GM20000 (cell line): ENCODE measurements at regions not wholly inside any gene's neighbourhood (a gene's known extent, or its start where the extent isn't known, plus 50 kb on each side); places are given as distances from the start of the nearest gene placed in this dataset.

Experiments used
- DNase-seq: peaks from one replicate; pipeline ENCODE4 v3.0.0; 2012; ENCODE audit warnings: low spot score
- CTCF ChIP-seq: IDR thresholded peaks from 2 replicates; pipeline ENCODE4 v1.5.1; 2012; ENCODE audit warnings: mild to moderate bottlenecking, control low read depth; ENCODE audit errors: extremely low read depth, missing control alignments

DNA sequence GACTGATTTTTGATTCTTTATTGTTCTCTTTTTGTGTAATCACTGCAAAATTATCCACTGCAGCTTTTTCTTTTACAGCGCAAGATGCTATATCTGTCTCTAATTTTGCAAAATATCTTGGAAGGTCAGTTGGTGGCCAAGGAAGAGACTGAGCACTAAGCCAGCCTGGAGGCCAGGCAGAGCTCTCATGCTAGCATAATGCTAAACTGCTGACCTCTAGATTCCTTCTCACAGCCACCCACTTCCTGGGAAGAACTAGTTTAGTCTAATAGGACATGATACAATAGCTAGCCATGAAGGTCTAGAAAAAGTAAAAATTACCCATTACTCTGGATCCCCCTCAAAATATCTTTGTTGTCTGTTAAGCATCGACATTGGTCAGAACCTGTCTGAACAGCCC lies 227.2 kb upstream of the ARHGAP20 start:
- TF ChIP-seq CTCF = no peak
- DNase-seq = no peak

DNA sequence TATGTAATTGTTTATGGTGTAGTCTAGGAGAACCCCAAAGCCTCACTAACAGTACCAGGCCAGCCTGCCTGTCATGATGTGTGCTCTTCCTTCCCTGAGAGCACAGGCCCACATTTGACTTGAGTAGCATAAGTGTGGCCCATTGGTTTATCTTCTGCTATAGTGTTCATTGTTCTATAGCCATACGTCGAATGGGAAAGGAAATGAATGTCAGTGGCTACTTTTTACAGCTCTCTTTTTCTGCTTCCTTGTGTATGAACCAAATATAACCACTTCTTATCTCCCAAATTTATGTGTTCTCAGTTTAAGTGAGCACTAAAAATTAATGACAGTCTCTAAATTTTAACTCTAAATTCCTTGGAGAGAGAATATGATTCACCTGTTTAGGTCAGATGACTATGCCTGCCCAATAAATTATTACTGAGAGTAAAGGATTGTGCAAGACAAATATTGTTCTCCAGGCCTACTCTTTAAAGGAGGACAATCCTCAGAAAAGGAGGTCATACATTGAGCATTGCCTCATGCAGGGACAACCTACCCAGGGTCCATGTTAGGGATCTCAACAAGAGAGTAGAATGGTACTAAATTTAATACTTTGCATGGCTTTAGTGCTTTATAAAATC lies 222.9 kb upstream of the ARHGAP20 start:
- DNase-seq = no peak
- TF ChIP-seq CTCF = no peak

DNA sequence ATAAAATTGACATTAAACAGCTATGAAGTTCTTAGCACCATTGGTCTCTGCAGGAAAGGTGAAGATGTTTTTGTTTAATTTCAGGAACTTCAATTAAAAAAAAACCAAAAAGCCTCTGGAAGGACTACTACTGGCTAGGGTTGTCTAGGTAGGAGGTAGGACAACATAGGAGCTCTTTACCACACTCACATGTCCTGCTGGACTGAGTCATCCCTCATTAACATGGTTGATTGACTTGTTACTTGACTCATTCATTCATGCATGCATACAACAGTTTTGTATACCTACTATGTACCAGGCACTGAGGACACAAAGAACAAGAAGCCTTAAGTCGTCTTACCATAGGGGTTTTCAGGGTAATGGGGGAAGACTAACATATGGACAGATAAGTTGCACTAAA lies 216.9 kb upstream of the ARHGAP20 start:
- DNase-seq = no peak

DNA sequence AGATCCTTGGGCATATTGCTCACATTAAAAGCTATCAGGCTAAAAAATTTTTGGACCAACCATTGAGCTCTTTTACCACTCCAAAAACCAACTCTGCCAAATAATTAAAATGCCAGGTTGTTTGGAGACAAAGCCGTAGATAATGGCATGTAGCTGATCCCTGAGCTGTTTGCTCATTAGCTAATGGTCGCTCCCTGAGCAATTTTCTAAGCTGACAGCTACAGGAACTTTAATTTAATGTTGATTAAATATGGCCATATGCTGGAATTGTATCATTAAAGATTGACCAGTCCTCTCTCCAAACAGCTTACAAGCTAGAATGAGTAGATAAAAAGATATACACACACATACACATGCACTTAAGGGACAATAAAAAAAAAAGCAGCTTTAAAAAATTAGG lies 216.2 kb upstream of the ARHGAP20 start:
- TF ChIP-seq CTCF = no peak
- no peak for DNase-seq

More for the DNA sequence above, 216.9 kb upstream of the ARHGAP20 start:
- no peak for TF ChIP-seq CTCF

GRCh38 chr11:110921742-110922521 lies 209.7 kb upstream of the ARHGAP20 start:
- DNase-seq = no peak
- TF ChIP-seq CTCF = no peak

DNA sequence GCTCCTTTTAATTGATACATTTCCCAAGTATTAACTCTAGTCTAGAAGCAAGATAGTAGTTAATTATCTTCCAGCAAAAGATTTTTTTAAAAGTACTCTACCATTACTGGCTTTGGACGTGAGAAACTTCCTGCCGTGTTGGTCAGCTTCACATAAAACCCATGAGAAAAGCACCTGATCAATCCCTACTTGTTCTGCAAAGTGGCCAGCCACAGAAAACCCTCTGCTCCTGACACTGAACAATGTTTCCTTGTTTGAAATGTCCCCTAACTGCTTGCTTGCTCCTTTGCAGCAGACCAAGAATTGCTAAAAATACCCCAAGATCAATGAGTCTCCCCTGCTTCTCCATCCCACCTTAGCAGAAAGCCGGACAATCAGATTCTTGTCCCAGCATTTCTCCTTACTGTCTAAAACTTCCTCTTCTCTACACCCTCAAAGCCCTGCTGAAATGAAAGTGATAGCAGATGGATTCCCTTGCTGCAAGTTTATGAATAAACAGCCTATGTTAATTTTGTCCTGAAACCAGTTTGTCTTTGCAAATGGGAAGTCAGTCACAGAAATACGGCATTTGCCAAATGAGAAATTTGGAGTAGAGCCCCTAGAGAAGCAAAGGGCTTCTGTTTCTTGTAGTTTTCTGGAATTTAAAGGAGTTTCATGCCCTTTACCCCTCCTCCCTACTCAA lies 207.1 kb upstream of the ARHGAP20 start:
- DNase-seq = peak; percentile 25
- no peak for TF ChIP-seq CTCF

- TF ChIP-seq CTCF = no peak
- DNase-seq = no peak
Measured at GRCh38 chr11:110918351-110918750, 206.1 kb upstream of the ARHGAP20 start.
